Stimulated activated naive B cell treated with anti-CD40 and anti-IgM and Interleukin-4, amounts not matched to agents 10 μg/mL and 1 μg/mL and 100 μg/mL, for 72 hours (primary cell): ENCODE measurements at regions not wholly inside any gene's neighbourhood (a gene's known extent, or its start where the extent isn't known, plus 50 kb on each side); places are given as distances from the start of the nearest gene placed in this dataset.

Experiments used
- ATAC-seq, 2 donors: fragments of 150-1000 bp; cut with Tn5 transposase; replicated peaks; 2 replicates each; pipeline ENCODE4 v1.10.0; 2021; ENCODE audit warnings: moderate library complexity in 1 of 2
- DNase-seq: peaks from one replicate; pipeline ENCODE4 v3.0.0; 2021
- H3K27ac Mint-ChIP-seq: one replicate; pipeline ENCODE4 v1.8.0; 2022; ENCODE audit warnings: mild to moderate bottlenecking, mixed read lengths
- H3K27me3 Mint-ChIP-seq, 2 donors: one replicate each; pipeline ENCODE4 v1.8.0; 2022; ENCODE audit warnings: mixed read lengths in 2 of 2
- H3K36me3 Mint-ChIP-seq, 2 donors: one replicate each; pipeline ENCODE4 v1.8.0; 2022; ENCODE audit warnings: mixed read lengths in 2 of 2, mild to moderate bottlenecking in 1 of 2
- H3K4me1 Mint-ChIP-seq, 2 donors: one replicate each; pipeline ENCODE4 v1.8.0; 2022; ENCODE audit warnings: mixed read lengths in 2 of 2, mild to moderate bottlenecking in 1 of 2
- H3K4me3 Mint-ChIP-seq, 2 donors: one replicate each; pipeline ENCODE4 v1.8.0; 2022; ENCODE audit warnings: mild to moderate bottlenecking in 2 of 2, mixed read lengths in 2 of 2, moderate library complexity in 1 of 2
- H3K9me3 Mint-ChIP-seq, 2 donors: one replicate each; pipeline ENCODE4 v1.8.0; 2022; ENCODE audit warnings: mixed read lengths in 2 of 2, mild to moderate bottlenecking in 1 of 2

DNA sequence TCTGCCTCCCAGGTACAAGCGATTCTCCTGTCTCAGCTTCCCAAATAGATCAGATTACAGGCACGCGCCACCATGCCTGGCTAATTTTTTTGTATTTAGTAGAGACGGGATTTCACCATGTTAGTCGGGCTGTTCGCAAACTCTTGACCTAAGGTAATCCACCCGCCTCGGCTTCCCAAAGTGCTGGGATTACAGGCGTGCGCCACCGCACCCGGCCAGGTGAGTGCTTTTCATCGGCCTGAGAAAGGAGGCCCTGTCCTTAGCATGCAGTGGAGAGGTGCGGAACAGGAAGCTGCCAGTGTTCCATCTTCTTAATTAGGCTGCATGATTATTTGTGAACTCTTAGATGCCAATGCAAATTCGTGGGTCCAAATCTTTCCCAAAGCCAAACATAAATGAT, 125.7 kb upstream of the THSD7B start:
- Mint-ChIP-seq H3K4me3 (no peak overlapping the region), H3K4me1 (no peaks in the 10 kb centered on the region), H3K9me3 (no peaks in the 10 kb centered on the region), H3K27me3 (peaks cover 0 to 8% of the 10 kb centered on the region in 2 donors), H3K36me3 (no peaks in the 10 kb centered on the region), H3K27ac (no peak overlapping the region)
- no peak for DNase-seq
- no peak for ATAC-seq

DNA sequence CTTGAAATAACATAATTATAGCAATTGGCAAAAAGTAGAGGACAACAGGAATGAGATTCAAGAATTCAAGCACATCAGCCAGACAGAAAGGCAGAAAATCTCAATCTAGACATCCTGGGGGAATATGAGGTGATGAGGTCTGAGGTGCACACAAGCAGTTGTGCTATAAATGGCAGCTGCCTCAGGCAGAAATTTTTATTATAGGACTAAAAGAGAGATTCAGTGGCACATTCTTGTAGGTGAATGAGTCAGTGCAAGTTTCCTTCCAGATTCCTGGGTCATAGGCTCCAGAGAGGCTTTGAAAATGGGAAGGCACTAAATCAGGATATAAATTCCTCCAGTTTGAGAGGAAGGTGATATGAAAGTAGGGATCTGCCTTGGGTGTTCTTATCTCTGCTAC, 127.2 kb upstream of the THSD7B start:
- Mint-ChIP-seq H3K36me3 (no peaks in the 10 kb centered on the region), H3K9me3 (no peaks in the 10 kb centered on the region), H3K4me3 (no peak overlapping the region), H3K27me3 (peaks cover 0 to 8% of the 10 kb centered on the region in 2 donors), H3K27ac (no peak overlapping the region), H3K4me1 (no peaks in the 10 kb centered on the region)
- ATAC-seq (no peak), DNase-seq (no peak)

DNA sequence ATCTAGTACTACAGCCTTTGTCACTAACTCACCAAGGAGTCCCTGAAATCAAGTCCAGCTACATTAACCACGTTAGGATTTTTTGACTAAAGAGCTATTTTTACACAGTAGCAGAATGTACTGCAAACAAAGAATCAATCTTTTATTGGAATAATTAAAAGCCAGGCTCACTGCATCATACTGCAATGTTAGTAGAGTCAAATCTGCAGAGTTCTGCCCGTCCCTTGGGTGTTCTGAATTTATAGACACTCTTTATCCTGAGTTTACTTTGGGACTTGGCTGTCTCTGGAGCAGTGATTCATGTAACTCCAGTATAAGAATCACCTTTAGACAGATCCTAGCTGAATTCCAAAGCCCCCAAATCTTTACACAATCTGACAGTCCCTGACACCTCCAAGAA, 127.9 kb upstream of the THSD7B start:
- DNase-seq (no peak), ATAC-seq (no peak)
- Mint-ChIP-seq H3K27ac (no peak overlapping the region), H3K36me3 (no peaks in the 10 kb centered on the region), H3K27me3 (peaks cover 0 to 4% of the 10 kb centered on the region in 2 donors), H3K4me1 (no peaks in the 10 kb centered on the region), H3K4me3 (no peak overlapping the region), H3K9me3 (no peaks in the 10 kb centered on the region)

DNA sequence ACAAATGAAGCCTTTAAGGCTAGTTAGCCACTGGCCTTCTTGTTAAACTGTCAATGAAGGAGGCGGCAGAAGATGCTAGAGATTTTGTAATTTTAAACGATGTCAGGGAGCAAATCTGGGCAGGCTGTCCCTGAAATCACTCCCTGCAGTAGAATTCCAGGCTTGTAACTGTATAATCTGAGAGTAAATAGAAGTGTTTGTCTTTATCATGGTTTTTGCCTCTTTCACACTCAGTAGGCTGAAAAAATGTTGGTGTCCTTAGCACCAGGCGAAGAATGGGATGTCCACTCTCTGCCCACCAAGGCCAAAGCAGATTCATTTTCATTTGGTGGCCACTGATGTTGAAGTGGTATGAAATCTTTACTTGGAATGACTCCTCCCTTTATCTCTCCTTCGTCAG, 136.9 kb upstream of the THSD7B start:
- Mint-ChIP-seq H3K27me3 (peaks cover 0 to 10% of the 10 kb centered on the region in 2 donors), H3K36me3 (no peaks in the 10 kb centered on the region), H3K9me3 (no peaks in the 10 kb centered on the region), H3K4me1 (no peaks in the 10 kb centered on the region), H3K4me3 (no peak overlapping the region), H3K27ac (no peak overlapping the region)
- DNase-seq (no peak), ATAC-seq (no peak)

DNA sequence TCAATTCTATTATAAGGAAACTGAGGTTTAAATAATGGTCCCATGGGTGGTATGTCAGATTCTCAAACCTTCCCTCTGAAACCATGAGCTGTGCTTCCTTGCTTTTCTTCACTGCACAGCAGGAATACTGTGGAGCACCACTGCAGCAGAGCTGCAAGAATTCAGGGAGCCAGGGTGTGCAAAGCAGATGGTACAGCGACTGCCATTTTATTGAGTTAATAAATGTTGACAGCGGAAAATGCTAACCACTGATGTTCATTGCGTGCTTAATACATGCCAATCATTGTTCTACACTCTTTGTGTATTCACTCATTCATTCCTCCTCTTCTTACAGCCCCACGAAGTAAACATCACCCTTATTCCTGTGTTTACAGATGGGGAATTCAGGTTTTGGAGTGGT, 152.2 kb upstream of the THSD7B start:
- Mint-ChIP-seq H3K9me3 (peaks cover 0 to 6% of the 10 kb centered on the region in 2 donors), H3K4me3 (no peak overlapping the region), H3K36me3 (no peaks in the 10 kb centered on the region), H3K4me1 (no peaks in the 10 kb centered on the region), H3K27ac (no peak overlapping the region), H3K27me3 (no peaks in the 10 kb centered on the region)
- no peak for ATAC-seq
- DNase-seq = no peak

DNA sequence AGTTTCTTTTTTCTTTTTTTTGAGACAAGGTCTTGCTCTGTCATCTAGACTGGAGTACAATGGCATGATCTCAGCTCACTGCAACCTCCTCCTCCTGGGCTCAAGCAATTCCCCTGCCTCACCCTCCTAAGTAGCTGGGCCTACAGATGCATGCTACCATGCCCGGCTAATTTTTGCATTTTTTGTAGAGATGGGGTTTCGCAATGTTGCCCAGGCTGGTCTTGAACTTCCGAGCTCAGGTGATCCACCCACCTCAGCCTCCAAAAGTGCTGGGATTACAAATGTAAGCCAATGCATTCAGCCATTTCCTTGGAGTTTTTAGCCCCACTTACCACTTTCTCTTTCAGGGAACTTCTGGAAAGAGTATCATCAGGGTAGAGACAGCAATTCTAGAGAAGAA, 153.3 kb upstream of the THSD7B start:
- Mint-ChIP-seq H3K4me3 (no peak overlapping the region), H3K4me1 (no peaks in the 10 kb centered on the region), H3K36me3 (no peaks in the 10 kb centered on the region), H3K27ac (no peak overlapping the region), H3K9me3 (peaks cover 0 to 6% of the 10 kb centered on the region in 2 donors), H3K27me3 (peaks cover 0 to 5% of the 10 kb centered on the region in 2 donors)
- no peak for ATAC-seq
- DNase-seq = no peak

DNA sequence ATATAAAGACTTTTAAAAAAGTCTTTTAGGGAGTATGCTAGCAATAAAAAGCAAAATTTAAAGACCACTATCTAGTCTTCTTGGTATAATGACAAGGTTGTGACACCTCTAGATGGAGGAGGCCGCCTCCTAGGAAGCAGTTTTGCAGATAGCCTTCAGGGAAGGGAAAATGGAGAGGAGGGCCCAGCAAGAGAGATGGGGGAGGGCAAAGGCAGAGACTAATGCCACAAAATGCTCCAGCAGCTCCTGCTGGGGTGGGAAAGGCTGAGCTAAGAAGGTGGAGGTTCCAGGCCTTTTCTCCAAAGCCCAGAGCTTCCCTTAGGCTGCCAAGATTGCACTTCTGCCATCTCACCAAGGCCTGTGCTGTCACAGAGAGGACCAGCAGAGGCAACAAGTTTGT, 153.9 kb upstream of the THSD7B start:
- Mint-ChIP-seq H3K27ac (no peak overlapping the region), H3K9me3 (peaks cover 0 to 3% of the 10 kb centered on the region in 2 donors), H3K36me3 (no peaks in the 10 kb centered on the region), H3K27me3 (peaks cover 0 to 5% of the 10 kb centered on the region in 2 donors), H3K4me3 (no peak overlapping the region), H3K4me1 (no peaks in the 10 kb centered on the region)
- no peak for DNase-seq
- ATAC-seq = no peak

DNA sequence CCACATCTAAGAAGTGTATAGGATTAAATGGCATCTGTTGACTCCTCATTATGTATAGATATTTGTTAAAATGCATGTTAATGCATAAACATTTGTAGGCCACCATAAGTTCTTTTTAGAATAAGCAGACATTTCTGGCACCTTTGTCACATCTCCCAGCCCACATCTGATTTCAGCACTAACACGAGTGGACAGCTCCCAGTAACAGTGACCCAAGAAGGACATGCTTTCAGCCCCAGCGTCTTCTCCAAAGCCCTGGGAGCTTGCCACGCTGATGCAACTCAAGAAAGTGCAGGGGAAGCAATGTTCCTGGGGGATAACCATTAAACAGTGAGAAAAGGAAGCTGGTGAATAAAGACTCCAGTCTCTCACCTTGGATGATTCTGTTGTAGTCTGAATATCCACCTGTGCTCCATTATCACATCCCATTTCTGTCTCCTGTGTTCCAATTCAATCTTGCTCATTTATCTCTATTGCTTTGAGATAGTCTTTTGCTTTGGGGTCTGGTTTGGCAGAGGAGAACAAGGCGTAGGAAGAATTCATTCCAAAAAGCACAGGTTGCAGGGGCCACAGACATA, 182.6 kb upstream of the THSD7B start:
- Mint-ChIP-seq H3K4me3 (no peak overlapping the region), H3K27ac (no peak overlapping the region), H3K36me3 (no peaks in the 10 kb centered on the region), H3K4me1 (no peaks in the 10 kb centered on the region), H3K9me3 (peaks cover 0 to 2% of the 10 kb centered on the region in 2 donors), H3K27me3 (no peaks in the 10 kb centered on the region)
- no peak for DNase-seq
- ATAC-seq = no peak

DNA sequence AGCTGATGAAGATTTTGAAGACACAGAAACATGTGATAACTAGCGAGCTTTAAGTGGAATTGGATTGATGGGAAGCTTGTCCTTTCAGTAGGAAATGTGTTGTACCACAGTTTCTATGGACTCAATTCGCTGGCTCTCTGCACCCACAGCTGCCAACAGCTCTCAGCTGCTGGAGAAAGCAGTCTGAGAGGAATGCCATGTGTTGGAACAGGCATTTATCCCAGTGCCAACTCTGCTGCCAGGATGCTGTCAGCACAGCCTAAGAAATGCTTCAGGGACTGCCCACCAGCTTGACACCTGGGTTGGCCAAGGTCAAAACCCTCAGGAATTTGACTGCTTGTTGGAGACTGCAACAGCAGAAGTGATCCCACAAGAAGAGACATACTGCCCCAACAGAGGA, 193.0 kb upstream of the THSD7B start:
- ATAC-seq = no peak
- Mint-ChIP-seq H3K4me1 (no peaks in the 10 kb centered on the region), H3K9me3 (no peaks in the 10 kb centered on the region), H3K27me3 (peaks cover 0 to 8% of the 10 kb centered on the region in 2 donors), H3K36me3 (no peaks in the 10 kb centered on the region), H3K4me3 (no peak overlapping the region), H3K27ac (no peak overlapping the region)
- no peak for DNase-seq

DNA sequence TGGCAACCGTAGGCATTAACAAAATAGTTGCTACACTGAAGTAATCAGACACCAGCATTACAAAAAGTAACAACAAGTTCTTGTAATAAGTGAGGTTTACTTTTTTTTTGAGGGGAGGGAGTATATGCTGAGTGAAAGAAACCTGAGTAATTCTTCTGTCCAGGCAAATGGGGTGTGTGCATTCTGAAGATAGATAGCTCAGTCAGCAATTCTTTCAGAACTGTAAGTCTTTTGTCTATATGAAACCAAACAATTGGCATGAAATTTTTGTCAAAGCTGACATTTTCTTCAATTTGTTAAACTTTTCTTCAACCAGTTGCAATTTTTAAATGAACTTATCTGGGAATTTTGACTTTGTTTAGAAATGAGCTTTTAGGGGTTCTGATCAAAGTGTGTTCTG, 208.1 kb upstream of the THSD7B start:
- Mint-ChIP-seq H3K27ac (no peak overlapping the region), H3K27me3 (peaks cover 10 to 23% of the 10 kb centered on the region in 2 donors), H3K4me3 (no peak overlapping the region), H3K4me1 (no peaks in the 10 kb centered on the region), H3K36me3 (peaks cover 0 to 2% of the 10 kb centered on the region in 2 donors), H3K9me3 (peaks cover 0 to 4% of the 10 kb centered on the region in 2 donors)
- no peak for ATAC-seq
- DNase-seq = no peak

DNA sequence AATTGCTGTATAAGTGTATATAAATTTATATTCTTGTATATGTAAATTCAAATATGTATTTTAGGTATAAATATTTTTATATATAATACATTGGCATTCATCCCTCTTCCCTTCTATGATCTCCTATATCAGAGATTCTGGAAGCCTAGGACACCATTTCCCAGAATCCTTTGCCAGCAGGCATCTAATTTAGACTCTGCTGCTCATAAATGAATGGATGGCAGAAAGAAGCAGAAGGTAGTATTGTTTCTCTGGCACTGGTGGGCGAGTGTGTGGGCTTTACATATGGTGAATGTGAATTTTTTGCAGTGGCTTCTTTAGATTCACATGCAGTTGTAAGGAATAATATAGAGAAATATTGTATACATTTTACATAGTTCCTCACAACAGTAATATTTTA, 215.2 kb upstream of the THSD7B start:
- no peak overlapping the region for H3K4me3 Mint-ChIP-seq
- ATAC-seq (no peak), DNase-seq (no peak)
- H3K4me1 Mint-ChIP-seq = no peaks in the 10 kb centered on the region
- peaks cover 10 to 13% of the 10 kb centered on the region in 2 donors for H3K27me3 Mint-ChIP-seq
- peaks cover 0 to 4% of the 10 kb centered on the region in 2 donors for H3K9me3 Mint-ChIP-seq
- H3K27ac Mint-ChIP-seq = no peak overlapping the region
- H3K36me3 Mint-ChIP-seq = peaks cover 0 to 2% of the 10 kb centered on the region in 2 donors

DNA sequence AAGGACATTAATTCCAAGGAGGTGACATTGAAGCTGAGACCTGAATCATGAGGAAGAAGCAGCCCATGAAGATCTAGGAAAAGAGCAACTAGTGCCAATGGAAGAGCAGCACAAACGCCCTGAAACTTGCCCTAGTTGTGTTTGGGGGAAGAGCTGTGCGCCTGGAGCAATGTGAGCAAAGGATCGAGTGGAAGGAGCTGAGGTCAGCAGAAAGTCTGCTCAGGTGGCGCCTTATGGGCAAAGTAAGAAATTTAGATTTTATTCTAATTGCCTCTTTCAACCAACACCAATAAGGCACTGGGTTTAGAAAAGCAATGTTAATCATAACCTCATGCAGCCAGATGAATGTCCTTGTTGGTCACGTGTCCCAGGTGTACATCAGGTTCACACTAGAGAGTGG, 226.0 kb upstream of the THSD7B start:
- ATAC-seq (no peak), DNase-seq (no peak)
- no peak overlapping the region for H3K4me3 Mint-ChIP-seq
- H3K36me3 Mint-ChIP-seq = no peaks in the 10 kb centered on the region
- peaks cover 4 to 9% of the 10 kb centered on the region in 2 donors for H3K27me3 Mint-ChIP-seq
- no peak overlapping the region for H3K27ac Mint-ChIP-seq
- H3K4me1 Mint-ChIP-seq = no peaks in the 10 kb centered on the region
- peaks cover 0 to 2% of the 10 kb centered on the region in 2 donors for H3K9me3 Mint-ChIP-seq

DNA sequence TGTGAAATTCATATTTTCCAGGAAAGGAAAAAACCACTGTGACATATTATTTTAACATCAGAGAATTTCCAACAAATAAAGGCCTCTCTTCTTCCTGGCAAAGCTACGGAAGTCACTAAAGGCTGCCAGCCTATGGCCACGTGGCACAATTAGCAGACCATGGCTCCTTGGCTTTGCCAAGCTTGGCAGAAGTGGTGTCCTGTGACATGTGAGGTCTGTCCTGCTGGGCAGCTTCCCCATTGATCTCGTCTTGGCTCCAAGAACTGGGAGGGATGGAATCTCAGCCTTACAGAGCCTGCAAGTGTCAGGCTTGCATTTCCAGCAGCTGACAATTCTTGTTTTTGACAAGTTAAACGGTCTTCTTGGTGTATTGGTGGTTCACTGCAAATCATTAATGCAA, 226.9 kb upstream of the THSD7B start:
- Mint-ChIP-seq H3K27ac (no peak overlapping the region), H3K4me1 (no peaks in the 10 kb centered on the region), H3K27me3 (peaks cover 4 to 9% of the 10 kb centered on the region in 2 donors), H3K9me3 (peaks cover 0 to 2% of the 10 kb centered on the region in 2 donors), H3K4me3 (no peak overlapping the region), H3K36me3 (no peaks in the 10 kb centered on the region)
- ATAC-seq (no peak), DNase-seq (no peak)

DNA sequence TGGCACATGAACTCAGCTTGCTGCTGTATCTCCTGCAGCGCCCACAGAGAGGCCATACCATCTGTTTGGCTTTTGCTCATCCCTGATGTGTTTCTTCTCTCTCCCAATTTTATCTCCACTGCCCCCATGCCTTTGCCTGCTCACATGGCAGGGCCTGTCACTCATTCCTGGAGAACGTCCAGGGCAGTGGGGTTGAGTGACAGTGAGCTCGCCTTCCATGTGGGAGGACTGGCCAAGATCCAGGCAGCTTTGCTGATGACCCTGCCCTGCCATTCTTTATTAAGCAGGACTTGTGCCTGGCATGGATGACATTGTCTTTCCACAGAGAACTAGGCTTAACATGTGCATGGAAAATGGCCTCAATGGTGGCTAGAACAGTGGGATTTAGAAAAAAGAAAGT, 230.5 kb upstream of the THSD7B start:
- H3K4me3 Mint-ChIP-seq = no peak overlapping the region
- peaks cover 4 to 9% of the 10 kb centered on the region in 2 donors for H3K27me3 Mint-ChIP-seq
- DNase-seq (no peak), ATAC-seq (no peak)
- H3K4me1 Mint-ChIP-seq = no peaks in the 10 kb centered on the region
- H3K36me3 Mint-ChIP-seq = no peaks in the 10 kb centered on the region
- no peak overlapping the region for H3K27ac Mint-ChIP-seq
- H3K9me3 Mint-ChIP-seq = peaks cover 0 to 2% of the 10 kb centered on the region in 2 donors

DNA sequence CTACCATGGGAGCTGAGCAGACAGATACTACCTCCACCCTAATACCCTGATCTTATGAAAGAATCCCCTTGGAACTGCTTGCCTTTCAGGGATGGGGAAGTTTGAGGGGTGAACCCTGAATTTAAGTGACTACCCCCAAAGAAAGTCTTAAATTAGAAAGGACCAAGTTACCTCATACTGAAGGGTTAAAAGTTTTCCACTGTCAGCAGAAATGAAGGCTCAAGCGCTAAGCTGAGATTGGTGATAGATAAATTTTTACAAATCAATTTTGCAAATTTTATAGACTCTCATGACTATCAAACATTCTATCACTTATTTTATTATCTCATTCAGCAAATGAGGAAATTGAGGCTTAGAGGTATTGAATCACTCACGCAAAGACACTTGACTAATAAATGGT, 233.2 kb upstream of the THSD7B start:
- no peak for DNase-seq
- H3K36me3 Mint-ChIP-seq = no peaks in the 10 kb centered on the region
- H3K4me1 Mint-ChIP-seq = no peaks in the 10 kb centered on the region
- no peak overlapping the region for H3K4me3 Mint-ChIP-seq
- H3K9me3 Mint-ChIP-seq = peaks cover 0 to 1% of the 10 kb centered on the region in 2 donors
- H3K27ac Mint-ChIP-seq = no peak overlapping the region
- peaks cover 8 to 24% of the 10 kb centered on the region in 2 donors for H3K27me3 Mint-ChIP-seq
- no peak for ATAC-seq

DNA sequence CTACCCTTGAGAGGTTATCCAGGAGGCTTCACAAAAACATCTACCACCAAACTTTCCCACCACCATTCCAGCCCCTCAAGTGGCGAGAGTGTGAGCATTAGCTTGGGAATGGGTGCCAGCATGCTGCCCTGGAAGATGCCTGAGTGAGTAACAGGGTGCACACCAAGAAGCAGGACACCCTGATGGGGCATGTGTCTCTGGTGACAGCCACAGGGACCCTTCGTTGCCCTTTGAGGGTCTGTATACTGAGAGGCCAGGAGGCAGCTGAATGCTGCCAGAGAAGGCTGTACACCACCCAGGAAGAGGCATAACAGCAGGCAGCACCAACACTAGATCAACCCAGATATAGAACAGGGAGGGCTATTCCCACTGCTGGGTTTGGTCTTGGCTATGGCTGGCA, 233.6 kb upstream of the THSD7B start:
- Mint-ChIP-seq H3K9me3 (no peaks in the 10 kb centered on the region), H3K27ac (no peak overlapping the region), H3K4me3 (no peak overlapping the region), H3K36me3 (no peaks in the 10 kb centered on the region), H3K27me3 (peaks cover 8 to 22% of the 10 kb centered on the region in 2 donors), H3K4me1 (no peaks in the 10 kb centered on the region)
- ATAC-seq (no peak), DNase-seq (no peak)
